GM18868 (cell line): ENCODE measurements at regions not wholly inside any gene's neighbourhood (a gene's known extent, or its start where the extent isn't known, plus 50 kb on each side); places are given as distances from the start of the nearest gene placed in this dataset.
"Not testable (repeated sequence)": the region's sequence is repeated elsewhere in the genome, so short reads cannot be mapped to it uniquely, and the experiment has no call there.

Experiments used
- ATAC-seq: cut with Tn5 transposase; IDR thresholded peaks from one replicate; pipeline ENCODE4 v1.9.1; 2021; ENCODE audit warnings: mild to moderate bottlenecking, moderate library complexity; ENCODE audit not compliant: unreplicated experiment

- ATAC-seq = no peak
Observed at GRCh38 chr11:22567759-22568158, 57.9 kb downstream of the FANCF start.

GRCh38 chr11:22566293-22566692 is 59.3 kb downstream of the FANCF start:
- ATAC-seq = no peak

- ATAC-seq = no peak
Observed at GRCh38 chr11:22561283-22561682, 64.3 kb downstream of the FANCF start.

- ATAC-seq = no peak
Observed at GRCh38 chr11:22559416-22559815, 66.2 kb downstream of the FANCF start.

GRCh38 chr11:22558664-22559063 is 67.0 kb downstream of the FANCF start:
- ATAC-seq = no peak

GRCh38 chr11:22556381-22556780 is 69.2 kb downstream of the FANCF start:
- ATAC-seq = no peak

GRCh38 chr11:22555881-22556280 is 69.7 kb downstream of the FANCF start:
- no peak for ATAC-seq

GRCh38 chr11:22554221-22554620 is 71.4 kb downstream of the FANCF start:
- ATAC-seq = peak; percentile 97

- ATAC-seq = no peak
Observed at GRCh38 chr11:22552885-22553284, 72.7 kb downstream of the FANCF start.

- ATAC-seq = no peak
Observed at GRCh38 chr11:22546746-22547145, 78.9 kb downstream of the FANCF start.

GRCh38 chr11:22543261-22543660 is 82.4 kb downstream of the FANCF start:
- no peak for ATAC-seq

- peak; percentile 51 for ATAC-seq
Observed at GRCh38 chr11:22539821-22540256, 85.8 kb downstream of the FANCF start.

GRCh38 chr11:22536071-22536470 is 89.6 kb downstream of the FANCF start:
- ATAC-seq = no peak

GRCh38 chr11:22528612-22529429 is 96.8 kb downstream of the FANCF start:
- not testable (repeated sequence) for ATAC-seq

GRCh38 chr11:22522225-22522624 is 103.4 kb downstream of the FANCF start:
- ATAC-seq = no peak

GRCh38 chr11:22521226-22521625 is 104.4 kb downstream of the FANCF start:
- ATAC-seq = peak; percentile 88

- no peak for ATAC-seq
Observed at GRCh38 chr11:22520521-22520920, 105.1 kb downstream of the FANCF start.

GRCh38 chr11:22518344-22518743 is 107.3 kb downstream of the FANCF start:
- ATAC-seq = not testable (repeated sequence)

GRCh38 chr11:22516111-22516510 is 109.5 kb downstream of the FANCF start:
- no peak for ATAC-seq

GRCh38 chr11:22512457-22512856 is 113.2 kb downstream of the FANCF start:
- ATAC-seq = no peak

- ATAC-seq = no peak
Observed at GRCh38 chr11:22510741-22511140, 114.9 kb downstream of the FANCF start.

- ATAC-seq = no peak
Observed at GRCh38 chr11:22510010-22510409, 115.6 kb downstream of the FANCF start.

- no peak for ATAC-seq
Observed at GRCh38 chr11:22508665-22509064, 117.0 kb downstream of the FANCF start.
